HCT116 (cell line): ENCODE measurements at regions not wholly inside any gene's neighbourhood (a gene's known extent, or its start where the extent isn't known, plus 50 kb on each side); places are given as distances from the start of the nearest gene placed in this dataset.

Source experiments
- ATAC-seq: fragments of 200-7000 bp; cut with Tn5 transposase; 2 replicates; pipeline ENCODE4 v1.9.1; 2020; ENCODE audit warnings: mild to moderate bottlenecking, moderate library complexity
- BruUV-seq: library from RNA; stranded (reverse); fragments of 400-500 nt; replicated peaks from 2 replicates; lab custom pipeline; 2021; lab: Mats Ljungman, UMichigan
- CTCF ChIA-PET: fragments of 300-600 bp; sonication (Branson Sonifier 250); formaldehyde crosslinking; loops from one replicate; lab custom pipeline; 2021; ENCODE audit warnings: antibody characterized with exemption; lab: Charles Lee
- POLR2A ChIA-PET: fragments of 300-600, 350-600 bp; sonication (Branson Sonifier 250); formaldehyde crosslinking; loops from one replicate; lab custom pipeline; 2021; ENCODE audit warnings: antibody characterized with exemption; lab: Charles Lee
- RAD21 ChIA-PET, 2 experiments: fragments of 300-600 bp; sonication (Branson Sonifier 250); formaldehyde crosslinking; loops; one replicate each; lab custom pipeline; 2023; ENCODE audit warnings: low total read pairs in 2 of 2; ENCODE audit not compliant: uncharacterized antibody in 2 of 2, unreplicated experiment in 2 of 2, low non-redundant PET in 1 of 2; lab: Charles Lee
- DNase-seq: peaks from one replicate; pipeline ENCODE4 v3.0.0-alpha.2; 2010; ENCODE audit warnings: low read depth, low spot score
- H2AFZ ChIP-seq: fragments of 200-600 bp; shearing (Covaris generic), sonication (generic); 2 replicates; pipeline ENCODE4 v1.6.1; 2017; ENCODE audit warnings: low read depth, mixed run types, mixed read lengths, antibody characterized with exemption, low read length; ENCODE audit not compliant: poor library complexity, severe bottlenecking
- H3K27ac ChIP-seq: 2 replicates; pipeline ENCODE4 v1.5.1; 2012; ENCODE audit warnings: low read depth, low read length
- H3K27me3 ChIP-seq: fragments of 200-600 bp; sonication (generic); 2 replicates; pipeline ENCODE4 v1.6.1; 2016; ENCODE audit warnings: mixed run types, low read length, mixed read lengths; ENCODE audit not compliant: insufficient read depth
- H3K36me3 ChIP-seq, 2 experiments: fragments of 200-500 bp in 1 of 2; fragments of 200-600 bp in 1 of 2; sonication (Bioruptor generic) in 1 of 2; sonication (generic) in 1 of 2; 2 replicates each; pipeline versions ENCODE4 v1.5.1 to v1.6.1; 2014 to 2016; ENCODE audit warnings: low read length in 2 of 2, inconsistent platforms in 1 of 2, mixed read lengths in 1 of 2, mixed run types in 1 of 2; ENCODE audit not compliant: insufficient read depth in 2 of 2, control insufficient read depth in 1 of 2
- H3K4me1 ChIP-seq, 2 experiments: fragments of 200-600 bp in 1 of 2; sonication (generic) in 1 of 2; 2 replicates each; pipeline versions ENCODE4 v1.5.1 to v1.6.1; 2012 to 2017; ENCODE audit warnings: low read length in 2 of 2, inconsistent platforms in 1 of 2, mild to moderate bottlenecking in 1 of 2, mixed read lengths in 1 of 2, mixed run types in 1 of 2, moderate library complexity in 1 of 2; ENCODE audit not compliant: insufficient read depth in 2 of 2, control insufficient read depth in 1 of 2
- H3K4me2 ChIP-seq: fragments of 200-600 bp; sonication (generic); 2 replicates; pipeline ENCODE4 v1.6.1; 2017; ENCODE audit warnings: mixed run types, low read length, mixed read lengths
- H3K4me3 ChIP-seq, 2 experiments: fragments of 200-600 bp in 1 of 2; sonication (generic) in 1 of 2; replicated peaks in 1 of 2; 2 replicates each; pipeline ENCODE4 v1.5.1; 2011 to 2016; ENCODE audit warnings: low read length in 2 of 2, control low read depth in 1 of 2, low read depth in 1 of 2, mild to moderate bottlenecking in 1 of 2, mixed read lengths in 1 of 2, mixed run types in 1 of 2
- H3K79me2 ChIP-seq: fragments of 200-600 bp; sonication (generic); 2 replicates; pipeline ENCODE4 v1.6.1; 2017; ENCODE audit warnings: mild to moderate bottlenecking, mixed run types, low read length, moderate library complexity, mixed read lengths; ENCODE audit not compliant: insufficient read depth
- H3K9ac ChIP-seq: fragments of 200-600 bp; sonication (generic); 2 replicates; pipeline ENCODE4 v1.6.1; 2016; ENCODE audit warnings: low read length, mixed read lengths
- H3K9me2 ChIP-seq: fragments of 200-600 bp; sonication (generic), shearing (Covaris generic); 2 replicates; pipeline ENCODE4 v1.6.1; 2017; ENCODE audit warnings: mixed run types, mild to moderate bottlenecking, moderate library complexity; ENCODE audit not compliant: insufficient read depth
- H3K9me3 ChIP-seq, 2 experiments: fragments of 200-500 bp in 1 of 2; fragments of 200-600 bp in 1 of 2; sonication (Bioruptor generic) in 1 of 2; sonication (generic) in 1 of 2; 2 replicates each; pipeline ENCODE4 v1.6.1; 2014 to 2017; ENCODE audit warnings: low read length in 2 of 2, mixed read lengths in 2 of 2, inconsistent platforms in 1 of 2, low read depth in 1 of 2, mild to moderate bottlenecking in 1 of 2, mixed run types in 1 of 2, moderate library complexity in 1 of 2; ENCODE audit not compliant: control insufficient read depth in 1 of 2, insufficient read depth in 1 of 2
- H4K20me1 ChIP-seq: fragments of 200-600 bp; sonication (generic), shearing (Covaris generic); 2 replicates; pipeline ENCODE4 v1.6.1; 2017; ENCODE audit warnings: mixed run types, mild to moderate bottlenecking, moderate library complexity; ENCODE audit not compliant: insufficient read depth
- ATF3 ChIP-seq: IDR thresholded peaks from 2 replicates; pipeline ENCODE4 v1.6.1; 2012
- CEBPB ChIP-seq: IDR thresholded peaks from 2 replicates; pipeline ENCODE4 v1.6.1; 2012; ENCODE audit warnings: low read depth
- CTCF ChIP-seq, 3 experiments: fragments of 200-600 bp in 1 of 3; sonication (generic) in 1 of 3; IDR thresholded peaks in 2 of 3; conservative IDR thresholded peaks in 1 of 3; 2 replicates each; pipeline ENCODE4 v1.5.1; 2012 to 2017; ENCODE audit warnings: low read depth in 2 of 3, low read length in 2 of 3, antibody characterized with exemption in 1 of 3, borderline replicate concordance in 1 of 3, control low read depth in 1 of 3, mild to moderate bottlenecking in 1 of 3, mixed read lengths in 1 of 3, mixed run types in 1 of 3, moderate library complexity in 1 of 3; ENCODE audit not compliant: insufficient read depth in 1 of 3
- EGR1 ChIP-seq: IDR thresholded peaks from 2 replicates; pipeline ENCODE4 v1.6.1; 2012; ENCODE audit warnings: low read depth
- ELF1 ChIP-seq: IDR thresholded peaks from 2 replicates; pipeline ENCODE4 v1.6.1; 2012; ENCODE audit warnings: low read depth, borderline replicate concordance
- EZH2 ChIP-seq: fragments of 200-600 bp; sonication (generic); IDR thresholded peaks from 2 replicates; pipeline ENCODE4 v1.6.1; 2017; ENCODE audit warnings: antibody characterized with exemption, mixed run types
- EZH2phosphoT487 ChIP-seq: fragments of 200-600 bp; IDR thresholded peaks from 2 replicates; pipeline ENCODE4 v1.6.1; 2018; ENCODE audit warnings: antibody characterized with exemption, borderline replicate concordance
- JUND ChIP-seq: IDR thresholded peaks from 2 replicates; pipeline ENCODE4 v1.6.1; 2012
- MAX ChIP-seq: IDR thresholded peaks from 2 replicates; pipeline ENCODE4 v1.6.1; 2012
- POLR2A ChIP-seq: IDR thresholded peaks from 2 replicates; pipeline ENCODE4 v1.7.0; 2011; ENCODE audit warnings: borderline replicate concordance; ENCODE audit not compliant: insufficient read depth, insufficient read length; ENCODE audit errors: extremely low read depth
- POLR2AphosphoS5 ChIP-seq: IDR thresholded peaks from 2 replicates; pipeline ENCODE4 v1.6.1; 2011; ENCODE audit warnings: mild to moderate bottlenecking, low read depth, low read length, moderate library complexity
- RAD21 ChIP-seq: IDR thresholded peaks from 2 replicates; pipeline ENCODE4 v1.6.1; 2012; ENCODE audit warnings: low read depth, mild to moderate bottlenecking
- REST ChIP-seq: IDR thresholded peaks from 2 replicates; pipeline ENCODE4 v1.6.1; 2012; ENCODE audit warnings: low read depth
- SIN3A ChIP-seq: IDR thresholded peaks from 2 replicates; pipeline ENCODE4 v1.6.1; 2012; ENCODE audit warnings: low read depth
- SP1 ChIP-seq: IDR thresholded peaks from 2 replicates; pipeline ENCODE4 v1.6.1; 2012; ENCODE audit warnings: low read depth
- SRF ChIP-seq: IDR thresholded peaks from 2 replicates; pipeline ENCODE4 v1.6.1; 2012; ENCODE audit warnings: low read depth
- TCF7L2 ChIP-seq: IDR thresholded peaks from 2 replicates; pipeline ENCODE4 v1.7.0; 2011; ENCODE audit warnings: borderline replicate concordance, inconsistent platforms; ENCODE audit not compliant: insufficient read depth, insufficient read length; ENCODE audit errors: extremely low read depth
- YY1 ChIP-seq: IDR thresholded peaks from 2 replicates; pipeline ENCODE4 v1.6.1; 2011; ENCODE audit warnings: low read length, low read depth, moderate library complexity, mild to moderate bottlenecking; ENCODE audit not compliant: insufficient replicate concordance; ENCODE audit errors: extremely low read depth
- ZFX ChIP-seq: fragments of 450-650 bp; IDR thresholded peaks from 2 replicates; pipeline ENCODE4 v1.6.1; 2017
- ZNF274 ChIP-seq: fragments of 200-500 bp; sonication (Bioruptor generic); IDR thresholded peaks from 2 replicates; pipeline ENCODE4 v1.6.1; 2014; ENCODE audit warnings: mild to moderate bottlenecking, low read depth, low read length, inconsistent platforms
- intact Hi-C: fragments of 100-400 bp; cut with micrococcal nuclease; formaldehyde crosslinking; loops from 2 replicates; pipeline ENCODE4 v1.10.0; 2022

- Histone ChIP-seq H4K20me1 (no peaks in the 10 kb centered on the region), H3K36me3 (no peaks in the 10 kb centered on the region), H2AFZ (no peak overlapping the region), H3K4me2 (no peak overlapping the region), H3K9me2 (no peaks in the 10 kb centered on the region), H3K79me2 (no peaks in the 10 kb centered on the region), H3K9ac (no peak overlapping the region), H3K4me3 (no peak overlapping the region), H3K9me3 (no peaks in the 10 kb centered on the region), H3K4me1 (no peaks in the 10 kb centered on the region), H3K27me3 (no peaks in the 10 kb centered on the region), H3K27ac (no peak overlapping the region)
- ChIA-PET POLR2A (no interaction called here), CTCF (no interaction called here), RAD21 (no interaction called here)
- DNase-seq (no peak), ATAC-seq (no peak)
- BruUV-seq = no TSS peak
- TF ChIP-seq EZH2 = no peak
- TF ChIP-seq POLR2AphosphoS5 = no peak
- no peak for TF ChIP-seq YY1
- no peak for TF ChIP-seq ELF1
- no peak for TF ChIP-seq SP1
- TF ChIP-seq MAX = no peak
- no peak for TF ChIP-seq SRF
- TF ChIP-seq JUND = no peak
- no peak for TF ChIP-seq EGR1
- no peak for TF ChIP-seq ATF3
- TF ChIP-seq CTCF (IDR thresholded peaks at IDR 0.05 in 2 of 3, conservative IDR thresholded peaks at IDR 0.05 in 1 of 3; ENCODE audit: borderline replicate concordance in 1 of 3, insufficient read depth in 1 of 3, low read depth in 2 of 3, low read length in 2 of 3) = no peak
- no peak for TF ChIP-seq EZH2phosphoT487
- no peak for TF ChIP-seq ZFX
- TF ChIP-seq TCF7L2 = no peak
- TF ChIP-seq POLR2A = no peak
- no peak for TF ChIP-seq ZNF274
- TF ChIP-seq CEBPB = no peak
- TF ChIP-seq SIN3A = no peak
- TF ChIP-seq RAD21 = no peak
- TF ChIP-seq REST = no peak
- intact Hi-C loops = no loop called here
Observed at GRCh38 chr4:144501231-144501780, 144.7 kb upstream of the HHIP start.
